Fibroblast of mammary gland (primary cell): ENCODE measurements at regions not wholly inside any gene's neighbourhood (a gene's known extent, or its start where the extent isn't known, plus 50 kb on each side); places are given as distances from the start of the nearest gene placed in this dataset.

ENCODE experiments used
- DNase-seq: peaks from one replicate; pipeline ENCODE4 v3.0.0-alpha.2; 2010; ENCODE audit warnings: low read depth
- H3K4me3 ChIP-seq: 2 replicates; pipeline ENCODE4 v1.5.1; 2011; ENCODE audit warnings: low read depth, mild to moderate bottlenecking, low read length, moderate library complexity; ENCODE audit not compliant: control insufficient read depth
- TF ChIP-seq, protein P1 (sequence below): conservative IDR thresholded peaks from 2 replicates; pipeline ENCODE4 v1.5.1; 2011; ENCODE audit warnings: low read depth, low read length, inconsistent platforms; ENCODE audit not compliant: control insufficient read depth, insufficient read depth

DNA sequence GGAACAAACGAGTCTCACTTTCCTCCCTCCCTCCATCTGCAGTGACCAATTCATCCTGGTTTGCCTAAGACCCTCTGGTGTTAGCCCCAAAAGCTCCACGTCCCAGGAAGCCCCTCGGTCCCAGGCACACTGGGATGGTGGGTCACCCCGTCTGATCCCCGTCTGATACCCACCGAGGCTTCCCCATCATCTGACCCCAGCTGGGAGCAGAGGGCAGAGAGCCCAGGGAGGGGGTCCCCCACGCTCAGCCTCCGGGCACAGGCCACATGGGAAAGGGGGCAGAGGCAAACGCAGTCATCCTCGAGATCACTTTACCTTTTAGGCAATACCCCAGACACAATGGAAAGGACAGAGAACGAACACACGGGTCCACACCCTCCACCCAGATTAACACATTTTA is 291.6 kb upstream of the PPP2R2D start:
- DNase-seq, result no peak
- TF ChIP-seq, protein P1, sequence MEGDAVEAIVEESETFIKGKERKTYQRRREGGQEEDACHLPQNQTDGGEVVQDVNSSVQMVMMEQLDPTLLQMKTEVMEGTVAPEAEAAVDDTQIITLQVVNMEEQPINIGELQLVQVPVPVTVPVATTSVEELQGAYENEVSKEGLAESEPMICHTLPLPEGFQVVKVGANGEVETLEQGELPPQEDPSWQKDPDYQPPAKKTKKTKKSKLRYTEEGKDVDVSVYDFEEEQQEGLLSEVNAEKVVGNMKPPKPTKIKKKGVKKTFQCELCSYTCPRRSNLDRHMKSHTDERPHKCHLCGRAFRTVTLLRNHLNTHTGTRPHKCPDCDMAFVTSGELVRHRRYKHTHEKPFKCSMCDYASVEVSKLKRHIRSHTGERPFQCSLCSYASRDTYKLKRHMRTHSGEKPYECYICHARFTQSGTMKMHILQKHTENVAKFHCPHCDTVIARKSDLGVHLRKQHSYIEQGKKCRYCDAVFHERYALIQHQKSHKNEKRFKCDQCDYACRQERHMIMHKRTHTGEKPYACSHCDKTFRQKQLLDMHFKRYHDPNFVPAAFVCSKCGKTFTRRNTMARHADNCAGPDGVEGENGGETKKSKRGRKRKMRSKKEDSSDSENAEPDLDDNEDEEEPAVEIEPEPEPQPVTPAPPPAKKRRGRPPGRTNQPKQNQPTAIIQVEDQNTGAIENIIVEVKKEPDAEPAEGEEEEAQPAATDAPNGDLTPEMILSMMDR, result no peak
- no peak overlapping the region for H3K4me3 ChIP-seq

DNA sequence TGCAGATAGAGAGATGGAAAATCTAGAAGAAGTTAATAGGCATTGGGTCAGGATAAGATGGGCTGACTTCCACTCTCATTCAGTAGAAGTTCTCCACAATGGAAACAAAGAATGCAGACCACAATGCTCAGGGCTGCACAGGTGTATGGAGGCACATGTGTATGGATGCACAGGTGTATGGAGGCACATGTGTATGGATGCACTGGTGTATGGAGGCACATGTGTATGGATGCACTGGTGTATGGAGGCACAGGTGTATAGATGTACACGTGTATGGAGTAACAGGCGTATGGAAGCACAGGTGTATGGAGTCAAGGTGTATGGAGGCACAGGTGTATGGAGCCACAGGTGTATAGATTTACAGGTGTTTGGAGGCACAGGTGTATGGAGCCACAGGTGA is 285.7 kb upstream of the PPP2R2D start:
- no peak for DNase-seq
- TF ChIP-seq, protein P1, result no peak
- no peak overlapping the region for H3K4me3 ChIP-seq

DNA sequence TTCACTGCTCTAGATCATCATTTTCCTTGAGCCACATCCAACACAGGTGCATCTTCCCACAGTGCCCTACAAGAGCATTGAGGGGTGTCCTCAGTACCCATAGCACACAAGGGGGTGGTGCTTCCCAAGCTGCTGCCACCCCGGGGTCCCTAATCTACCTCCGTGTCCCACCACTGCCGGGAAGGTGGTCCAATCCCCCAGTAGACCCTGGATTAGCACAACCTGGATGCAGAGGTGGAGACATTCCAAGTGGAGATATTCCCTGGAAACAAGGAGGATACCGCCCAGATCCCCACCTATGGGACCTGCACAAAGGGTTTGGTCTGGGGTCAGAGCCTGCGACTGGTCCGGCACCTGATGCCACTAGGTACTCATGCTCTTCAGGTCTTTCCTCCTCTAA is 284.8 kb upstream of the PPP2R2D start:
- TF ChIP-seq, protein P1, result no peak
- no peak for DNase-seq
- H3K4me3 ChIP-seq, result no peak overlapping the region

DNA sequence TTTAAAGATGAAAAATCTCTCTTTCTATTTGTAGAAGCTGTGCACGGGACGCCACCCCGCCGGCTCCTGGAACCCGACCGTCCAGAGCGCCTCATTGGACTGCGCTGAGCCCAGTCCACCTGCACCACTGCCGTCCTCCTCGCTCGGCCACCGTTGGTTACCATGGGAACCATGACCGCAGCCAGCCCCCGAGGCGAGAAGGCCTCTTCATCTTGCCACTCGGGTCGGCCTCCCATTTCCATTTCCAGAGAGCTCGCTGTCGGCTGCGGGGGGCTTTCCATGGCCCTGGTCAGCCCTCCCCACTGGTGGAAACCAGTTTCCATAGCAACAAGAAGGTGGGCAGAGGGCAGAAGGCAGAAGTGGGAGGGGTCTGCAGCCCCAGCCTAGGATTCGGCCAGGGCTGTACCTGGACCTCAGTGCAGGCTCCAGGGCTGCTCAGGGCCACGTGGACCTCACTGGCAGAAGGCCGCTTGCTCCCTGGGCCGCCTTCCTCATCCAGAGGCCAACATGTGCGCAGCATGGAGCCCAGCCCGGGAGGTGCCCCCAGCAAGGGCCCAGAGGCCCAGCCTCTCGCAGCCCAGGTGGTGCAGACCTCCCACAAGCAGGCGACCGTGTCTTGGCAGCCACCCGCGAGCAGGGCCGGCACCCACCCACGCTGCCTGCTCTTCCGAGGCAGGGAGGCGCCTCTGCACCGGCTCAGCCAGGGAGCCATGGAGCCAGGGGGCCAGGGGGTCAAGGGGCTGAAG is 283.5 kb upstream of the PPP2R2D start:
- DNase-seq, result no peak
- H3K4me3 ChIP-seq, result no peak overlapping the region
- TF ChIP-seq, protein P1, result no peak

DNA sequence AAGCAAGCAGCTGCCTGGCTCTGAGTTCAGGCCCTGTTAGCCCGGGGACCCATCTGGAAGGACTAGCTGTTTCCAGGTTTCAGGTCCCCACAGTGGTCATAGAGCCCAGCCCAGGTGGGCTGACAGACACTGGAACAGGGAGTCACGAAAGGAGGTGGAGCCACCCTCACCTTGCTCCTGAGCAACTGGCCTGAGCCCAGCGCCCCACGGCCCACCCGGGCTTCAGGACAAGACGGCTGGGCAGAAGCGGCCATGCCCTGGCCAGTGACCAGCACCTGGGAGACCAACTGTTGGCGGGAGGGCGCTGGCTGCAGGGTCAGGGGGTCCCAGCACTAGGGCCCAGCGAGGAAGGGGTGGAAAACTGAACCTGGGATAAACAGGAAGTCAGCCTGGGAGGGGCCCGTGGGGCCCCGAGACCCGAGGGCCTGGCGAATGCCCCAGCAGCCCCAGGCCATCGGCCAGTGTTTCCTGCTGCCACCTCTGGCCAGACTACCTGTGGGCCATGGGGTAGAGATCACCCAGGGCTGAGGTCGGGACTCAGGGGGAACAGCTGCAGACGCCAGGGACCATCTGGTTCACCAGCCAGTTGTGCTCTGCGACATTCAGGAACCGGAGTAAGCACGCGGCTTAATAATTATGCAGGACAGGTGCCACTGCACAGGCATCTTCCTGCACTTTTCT is 282.1 kb upstream of the PPP2R2D start:
- TF ChIP-seq, protein P1, result no peak
- H3K4me3 ChIP-seq, result no peak overlapping the region
- DNase-seq, result no peak

DNA sequence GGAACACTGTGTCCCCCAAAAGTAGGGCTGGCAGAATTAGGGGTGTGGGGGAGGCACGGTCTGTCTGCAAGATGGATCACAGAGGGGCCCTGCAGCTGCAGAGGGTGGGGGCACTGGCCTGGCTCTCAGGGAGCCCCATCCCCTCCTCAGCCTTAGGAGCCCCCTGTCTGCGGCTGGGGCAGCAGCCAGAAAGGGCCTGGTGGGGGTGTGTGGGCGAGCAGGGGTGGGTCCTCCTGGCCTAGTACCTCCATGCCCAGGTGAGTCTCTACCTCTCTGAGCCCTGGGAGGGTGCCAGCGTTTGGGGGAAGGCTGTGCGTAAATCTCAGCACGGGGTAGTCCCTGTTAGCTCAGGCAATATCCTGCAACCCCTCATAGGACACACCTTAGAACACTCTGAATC is 280.5 kb upstream of the PPP2R2D start:
- no peak for DNase-seq
- TF ChIP-seq, protein P1, result no peak
- H3K4me3 ChIP-seq, result no peak overlapping the region
